Progenitor cell of endocrine pancreas (in vitro differentiated cells): ENCODE measurements at regions not wholly inside any gene's neighbourhood (a gene's known extent, or its start where the extent isn't known, plus 50 kb on each side); places are given as distances from the start of the nearest gene placed in this dataset.
"Not testable (repeated sequence)": the region's sequence is repeated elsewhere in the genome, so short reads cannot be mapped to it uniquely, and the experiment has no call there.

Experiments used
- DNase-seq: peaks from one replicate; pipeline ENCODE4 v3.0.0; 2021; ENCODE audit warnings: low spot score; ENCODE audit not compliant: unreplicated experiment
- H3K27ac Mint-ChIP-seq: 2 replicates; pipeline ENCODE4 v1.8.0; 2021; ENCODE audit warnings: mild to moderate bottlenecking, moderate library complexity, mixed read lengths
- H3K27me3 Mint-ChIP-seq: 2 replicates; pipeline ENCODE4 v1.8.0; 2021; ENCODE audit warnings: mixed read lengths
- H3K36me3 Mint-ChIP-seq: 2 replicates; pipeline ENCODE4 v1.8.0; 2022; ENCODE audit warnings: mixed read lengths; ENCODE audit not compliant: insufficient read depth
- H3K4me1 Mint-ChIP-seq: 2 replicates; pipeline ENCODE4 v1.8.0; 2021; ENCODE audit warnings: low read depth, mixed read lengths
- H3K4me3 Mint-ChIP-seq: 2 replicates; pipeline ENCODE4 v1.8.0; 2021; ENCODE audit warnings: low read depth, mild to moderate bottlenecking, moderate library complexity, mixed read lengths
- H3K9me3 Mint-ChIP-seq: 2 replicates; pipeline ENCODE4 v1.8.0; 2021; ENCODE audit warnings: low read depth, mixed read lengths
- CTCF ChIP-seq: fragments of 200-600 bp; sonication (generic); IDR thresholded peaks from one replicate; pipeline ENCODE4 v1.5.0; 2021; ENCODE audit warnings: antibody characterized with exemption, mild to moderate bottlenecking; ENCODE audit not compliant: unreplicated experiment

GRCh38 chr7:76117306-76117991, 69.5 kb downstream of the MDH2 start:
- not testable (repeated sequence) for H3K4me3 Mint-ChIP-seq, H3K27ac Mint-ChIP-seq, H3K36me3 Mint-ChIP-seq, DNase-seq, H3K27me3 Mint-ChIP-seq, H3K9me3 Mint-ChIP-seq
- peaks cover 20% of the 10 kb centered on the region for H3K4me1 Mint-ChIP-seq

GRCh38 chr7:76118253-76119036, 70.5 kb downstream of the MDH2 start:
- H3K9me3 Mint-ChIP-seq, H3K27me3 Mint-ChIP-seq, H3K36me3 Mint-ChIP-seq, DNase-seq, H3K27ac Mint-ChIP-seq, H3K4me3 Mint-ChIP-seq: not testable (repeated sequence)
- peaks cover 20% of the 10 kb centered on the region for H3K4me1 Mint-ChIP-seq

GRCh38 chr7:76121044-76121443, 73.1 kb downstream of the MDH2 start:
- TF ChIP-seq CTCF: no peak
- no peaks in the 10 kb centered on the region for H3K9me3 Mint-ChIP-seq
- peaks cover 17% of the 10 kb centered on the region for H3K4me1 Mint-ChIP-seq
- DNase-seq: no peak
- no peak overlapping the region for H3K27ac Mint-ChIP-seq
- H3K4me3 Mint-ChIP-seq: no peak overlapping the region
- peaks cover 3% of the 10 kb centered on the region for H3K27me3 Mint-ChIP-seq
- H3K36me3 Mint-ChIP-seq: no peaks in the 10 kb centered on the region

GRCh38 chr7:76122516-76123239, 74.8 kb downstream of the MDH2 start:
- Mint-ChIP-seq H3K9me3 (no peaks in the 10 kb centered on the region), H3K4me3 (no peak overlapping the region)

GRCh38 chr7:76123316-76123715, 75.4 kb downstream of the MDH2 start:
- DNase-seq: no peak
- Mint-ChIP-seq H3K36me3 (no peaks in the 10 kb centered on the region), H3K4me1 (peaks cover 11% of the 10 kb centered on the region), H3K27ac (no peak overlapping the region), H3K27me3 (peaks cover 8% of the 10 kb centered on the region), H3K9me3 (no peaks in the 10 kb centered on the region), H3K4me3 (no peak overlapping the region)
- TF ChIP-seq CTCF: no peak

More at GRCh38 chr7:76122516-76123239, 74.8 kb downstream of the MDH2 start:
- Mint-ChIP-seq H3K27me3 (peaks cover 3% of the 10 kb centered on the region), H3K36me3 (no peaks in the 10 kb centered on the region), H3K4me1 (peaks cover 15% of the 10 kb centered on the region), H3K27ac (no peak overlapping the region)
- TF ChIP-seq CTCF: no peak
- no peak for DNase-seq

GRCh38 chr7:76125560-76125959, 76.1 kb upstream of the SRRM3 start:
- Mint-ChIP-seq H3K36me3 (no peaks in the 10 kb centered on the region), H3K4me1 (peaks cover 9% of the 10 kb centered on the region), H3K4me3 (no peak overlapping the region), H3K27ac (no peak overlapping the region), H3K9me3 (no peaks in the 10 kb centered on the region), H3K27me3 (peaks cover 20% of the 10 kb centered on the region)
- no peak for TF ChIP-seq CTCF
- DNase-seq: no peak
